SK-N-SH (cell line): ENCODE measurements at regions not wholly inside any gene's neighbourhood (a gene's known extent, or its start where the extent isn't known, plus 50 kb on each side); places are given as distances from the start of the nearest gene placed in this dataset.

Experiments used
- CTCF ChIA-PET: fragments of 300-600, 350-600 bp; formaldehyde crosslinking; extraction: SDS; loops from one replicate; lab custom pipeline; 2021; lab: Yijun Ruan, JAX
- POLR2A ChIA-PET: fragments of 350-600 bp; sonication (Branson Sonifier 250); formaldehyde crosslinking; extraction: SDS; loops from one replicate; lab custom pipeline; 2020; ENCODE audit warnings: antibody characterized with exemption, inconsistent platforms; lab: Yijun Ruan, JAX
- DNase-seq: peaks from one replicate; pipeline ENCODE4 v3.0.0; 2012
- H2AFZ ChIP-seq: fragments of 200-600 bp; sonication (generic); 2 replicates; pipeline ENCODE4 v1.8.1; 2016; ENCODE audit warnings: antibody characterized with exemption, mild to moderate bottlenecking, low read depth
- H3F3A ChIP-seq: fragments of 200-600 bp; sonication (generic); replicated peaks from 2 replicates; pipeline ENCODE3; 2016; ENCODE audit warnings: antibody characterized with exemption, mild to moderate bottlenecking; ENCODE audit not compliant: insufficient read depth
- H3K27ac ChIP-seq, 2 experiments: fragments of 200-500 bp in 1 of 2; fragments of 200-600 bp in 1 of 2; sonication (Bioruptor generic) in 1 of 2; sonication (generic), shearing (Covaris generic) in 1 of 2; 2 replicates each; pipeline versions ENCODE4 v1.5.1 to v1.6.1; 2014 to 2016; ENCODE audit warnings: low read depth in 2 of 2, inconsistent platforms in 1 of 2, low read length in 1 of 2, mild to moderate bottlenecking in 1 of 2, mixed read lengths in 1 of 2
- H3K27me3 ChIP-seq: fragments of 200-600 bp; sonication (generic), shearing (Covaris generic); 2 replicates; pipeline ENCODE4 v1.6.1; 2016; ENCODE audit warnings: mixed run types; ENCODE audit not compliant: insufficient read depth
- H3K36me3 ChIP-seq, 2 experiments: fragments of 200-500 bp in 1 of 2; fragments of 200-600 bp in 1 of 2; sonication (Bioruptor generic) in 1 of 2; sonication (generic) in 1 of 2; replicated peaks in 1 of 2; 2 replicates each; pipeline versions ENCODE3 to v1.5.1; 2014 to 2016; ENCODE audit warnings: low read length in 1 of 2, mild to moderate bottlenecking in 1 of 2; ENCODE audit not compliant: insufficient read depth in 2 of 2, control insufficient read depth in 1 of 2
- H3K4me1 ChIP-seq, 2 experiments: fragments of 200-500 bp in 1 of 2; fragments of 200-600 bp in 1 of 2; sonication (Bioruptor generic) in 1 of 2; sonication (generic), shearing (Covaris generic) in 1 of 2; 2 replicates each; pipeline versions ENCODE4 v1.5.1 to v1.6.1; 2014 to 2016; ENCODE audit warnings: low read depth in 1 of 2, low read length in 1 of 2, mixed run types in 1 of 2; ENCODE audit not compliant: insufficient read depth in 2 of 2, control insufficient read depth in 1 of 2
- H3K4me2 ChIP-seq: fragments of 200-600 bp; sonication (generic), shearing (Covaris generic); 2 replicates; pipeline ENCODE4 v1.6.1; 2017; ENCODE audit warnings: mixed run types
- H3K4me3 ChIP-seq, 2 experiments: fragments of 200-500 bp in 1 of 2; fragments of 200-600 bp in 1 of 2; sonication (Bioruptor generic) in 1 of 2; sonication (generic), shearing (Covaris generic) in 1 of 2; 2 replicates each; pipeline versions ENCODE4 v1.5.1 to v1.8.1; 2014 to 2016; ENCODE audit warnings: low read depth in 2 of 2, inconsistent platforms in 1 of 2, low read length in 1 of 2, mild to moderate bottlenecking in 1 of 2, mixed read lengths in 1 of 2, moderate library complexity in 1 of 2
- H3K79me2 ChIP-seq: fragments of 200-600 bp; sonication (generic); 2 replicates; pipeline ENCODE4 v1.8.1; 2017; ENCODE audit warnings: mild to moderate bottlenecking; ENCODE audit not compliant: insufficient read depth
- H3K9ac ChIP-seq: fragments of 200-600 bp; sonication (generic); 2 replicates; pipeline ENCODE4 v1.6.1; 2017; ENCODE audit warnings: mixed run types
- H3K9me2 ChIP-seq: fragments of 200-600 bp; sonication (generic); 2 replicates; pipeline ENCODE4 v1.6.1; 2017; ENCODE audit warnings: mixed run types
- H3K9me3 ChIP-seq: fragments of 200-600 bp; sonication (generic); 2 replicates; pipeline ENCODE4 v1.6.1; 2017; ENCODE audit warnings: mixed run types, mild to moderate bottlenecking, moderate library complexity
- H4K20me1 ChIP-seq: fragments of 200-600 bp; sonication (generic); 2 replicates; pipeline ENCODE4 v1.6.1; 2017; ENCODE audit warnings: mild to moderate bottlenecking, mixed run types; ENCODE audit not compliant: insufficient read depth
- ELF1 ChIP-seq: IDR thresholded peaks from 2 replicates; pipeline ENCODE4 v1.4.0; 2012
- FOSL2 ChIP-seq: IDR thresholded peaks from 2 replicates; pipeline ENCODE4 v1.4.0; 2012; ENCODE audit warnings: low read depth, mild to moderate bottlenecking, moderate library complexity, borderline replicate concordance
- FOXJ3 ChIP-seq: sonication (generic); formaldehyde crosslinking; IDR thresholded peaks from 2 replicates; pipeline ENCODE4 v1.5.1; 2020; ENCODE audit warnings: mild to moderate bottlenecking, missing genetic modification reagents
- FOXM1 ChIP-seq: IDR thresholded peaks from 2 replicates; pipeline ENCODE4 v1.4.0; 2012; ENCODE audit warnings: low read depth, mild to moderate bottlenecking
- JUND ChIP-seq: IDR thresholded peaks from 2 replicates; pipeline ENCODE4 v1.4.0; 2012
- POLR2AphosphoS5 ChIP-seq: IDR thresholded peaks from 2 replicates; pipeline ENCODE4 v1.6.1; 2012; ENCODE audit warnings: low read depth, low read length
- RAD21 ChIP-seq: IDR thresholded peaks from 2 replicates; pipeline ENCODE4 v1.6.1; 2012; ENCODE audit warnings: mild to moderate bottlenecking, low read length
- RCOR1 ChIP-seq: fragments of 150-350 bp; IDR thresholded peaks from 2 replicates; pipeline ENCODE4 v1.6.1; 2017; ENCODE audit warnings: antibody characterized with exemption, low read length
- RXRA ChIP-seq: IDR thresholded peaks from 2 replicates; pipeline ENCODE4 v1.4.0; 2012; ENCODE audit warnings: low read depth, mild to moderate bottlenecking, borderline replicate concordance
- TCF12 ChIP-seq: IDR thresholded peaks from 2 replicates; pipeline ENCODE4 v1.4.0; 2012
- TEAD4 ChIP-seq: IDR thresholded peaks from 2 replicates; pipeline ENCODE4 v1.4.0; 2012; ENCODE audit warnings: mild to moderate bottlenecking, borderline replicate concordance; ENCODE audit not compliant: insufficient read depth
- WGBS: methylation state at CpG from one replicate; pipeline ENCODE4 v1.1.6; 2017; ENCODE audit warnings: low lambda C conversion rate; 5-methylcytosine and 5-hydroxymethylcytosine counted together
- TF ChIP-seq, protein P1 (sequence below): IDR thresholded peaks from 2 replicates; pipeline ENCODE4; 2012
- TF ChIP-seq, protein P2 (sequence below): fragments of 150-350 bp; IDR thresholded peaks from 2 replicates; pipeline ENCODE4 v1.6.1; 2016; ENCODE audit warnings: mild to moderate bottlenecking, low read depth, low read length
- TF ChIP-seq, protein P3 (sequence below): IDR thresholded peaks from 2 replicates; pipeline ENCODE4 v1.4.0; 2012; ENCODE audit warnings: low read depth, borderline replicate concordance
- TF ChIP-seq, protein P4 (sequence below): fragments of 150-350 bp; IDR thresholded peaks from 2 replicates; pipeline ENCODE4 v1.6.1; 2017; ENCODE audit warnings: antibody characterized with exemption, low read length, low read depth, borderline replicate concordance

DNA sequence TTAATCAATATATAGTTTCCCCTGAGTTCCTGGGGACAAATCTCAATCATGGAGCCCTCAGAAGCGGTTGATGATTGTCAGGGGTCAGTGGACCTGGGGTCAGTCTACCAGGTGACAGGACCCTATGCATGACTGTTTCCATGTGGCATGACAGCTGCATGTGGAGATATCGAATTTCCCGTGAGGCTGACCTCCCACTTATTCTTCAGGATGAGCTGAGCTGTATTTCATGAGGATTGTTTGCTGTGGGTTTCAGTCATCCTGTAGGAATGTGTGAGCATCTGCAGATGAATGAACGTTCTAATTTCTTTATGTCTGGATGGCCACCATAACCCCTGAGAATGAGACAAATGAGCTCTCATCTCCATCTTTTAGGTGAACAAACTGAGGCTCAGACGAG is 93.0 kb upstream of the HES1 start:
- H3K79me2 ChIP-seq: no peaks in the 10 kb centered on the region
- H3F3A ChIP-seq: no peaks in the 10 kb centered on the region
- H3K4me3 ChIP-seq: no peak overlapping the region
- no peak for TF ChIP-seq ELF1
- TF ChIP-seq, protein P1, sequence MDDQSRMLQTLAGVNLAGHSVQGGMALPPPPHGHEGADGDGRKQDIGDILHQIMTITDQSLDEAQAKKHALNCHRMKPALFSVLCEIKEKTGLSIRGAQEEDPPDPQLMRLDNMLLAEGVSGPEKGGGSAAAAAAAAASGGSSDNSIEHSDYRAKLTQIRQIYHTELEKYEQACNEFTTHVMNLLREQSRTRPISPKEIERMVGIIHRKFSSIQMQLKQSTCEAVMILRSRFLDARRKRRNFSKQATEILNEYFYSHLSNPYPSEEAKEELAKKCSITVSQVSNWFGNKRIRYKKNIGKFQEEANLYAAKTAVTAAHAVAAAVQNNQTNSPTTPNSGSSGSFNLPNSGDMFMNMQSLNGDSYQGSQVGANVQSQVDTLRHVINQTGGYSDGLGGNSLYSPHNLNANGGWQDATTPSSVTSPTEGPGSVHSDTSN: peak; percentile 25; the same call in 1 of the 2 replicates
- TF ChIP-seq FOSL2: peak; percentile 4; the same call in 1 of the 2 replicates
- peak; percentile 67 for TF ChIP-seq TCF12
- 47% methylated on average over 5 of the region's 5 CpGs for WGBS
- no peak for DNase-seq
- no peak overlapping the region for H3K4me2 ChIP-seq
- POLR2A ChIA-PET: no interaction called here
- H4K20me1 ChIP-seq: no peaks in the 10 kb centered on the region
- no peaks in the 10 kb centered on the region for H3K27me3 ChIP-seq
- peaks cover 0 to 11% of the 10 kb centered on the region in 2 experiments; a peak in 1 of 4 replicates for H3K4me1 ChIP-seq
- no peaks in the 10 kb centered on the region for H3K9me2 ChIP-seq
- no peaks in the 10 kb centered on the region for H3K9me3 ChIP-seq
- no peak overlapping the region for H3K27ac ChIP-seq
- CTCF ChIA-PET: interaction anchor here (1.3 kb wide), 1 partner anchor 10 kb away, joined by 3 read pairs; no protein-coding TSS in a partner anchor
- H3K36me3 ChIP-seq: no peaks in the 10 kb centered on the region
- H2AFZ ChIP-seq: no peak overlapping the region
- no peak overlapping the region for H3K9ac ChIP-seq

DNA sequence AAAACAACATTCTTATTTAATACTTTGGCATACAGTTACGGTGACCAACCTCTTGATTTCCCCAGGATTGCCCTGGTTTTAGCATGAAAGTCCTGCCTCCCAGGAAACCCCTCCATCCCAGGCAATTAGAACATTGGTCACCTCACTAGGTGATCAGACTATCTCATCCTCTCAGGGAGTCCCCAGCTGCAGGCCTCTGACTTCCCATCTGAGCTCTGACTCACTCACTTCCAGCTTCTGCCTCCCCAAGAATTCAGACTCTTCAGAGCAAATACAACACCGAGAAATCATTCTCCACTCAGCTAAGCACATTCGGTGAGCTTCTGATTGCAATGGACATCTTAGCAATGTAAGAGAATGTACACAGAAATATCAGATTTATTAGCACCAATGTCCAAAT is 92.4 kb upstream of the HES1 start:
- Histone ChIP-seq H3K79me2 (no peaks in the 10 kb centered on the region), H3K4me2 (no peak overlapping the region), H3K4me1 (peaks cover 0 to 11% of the 10 kb centered on the region in 2 experiments; a peak in 1 of 4 replicates), H3F3A (no peaks in the 10 kb centered on the region), H2AFZ (no peak overlapping the region), H3K9ac (no peak overlapping the region), H3K9me2 (no peaks in the 10 kb centered on the region), H3K9me3 (no peaks in the 10 kb centered on the region), H3K4me3 (no peak overlapping the region), H3K27me3 (no peaks in the 10 kb centered on the region), H3K36me3 (no peaks in the 10 kb centered on the region), H3K27ac (no peak overlapping the region), H4K20me1 (no peaks in the 10 kb centered on the region)
- ChIA-PET POLR2A (no interaction called here), CTCF (interaction anchor here (1.3 kb wide), 1 partner anchor 9 kb away, joined by 3 read pairs; no protein-coding TSS in a partner anchor)
- WGBS: 83% methylated on average over 3 of the region's 3 CpGs
- TF ChIP-seq RXRA: no peak
- TF ChIP-seq, protein P2, sequence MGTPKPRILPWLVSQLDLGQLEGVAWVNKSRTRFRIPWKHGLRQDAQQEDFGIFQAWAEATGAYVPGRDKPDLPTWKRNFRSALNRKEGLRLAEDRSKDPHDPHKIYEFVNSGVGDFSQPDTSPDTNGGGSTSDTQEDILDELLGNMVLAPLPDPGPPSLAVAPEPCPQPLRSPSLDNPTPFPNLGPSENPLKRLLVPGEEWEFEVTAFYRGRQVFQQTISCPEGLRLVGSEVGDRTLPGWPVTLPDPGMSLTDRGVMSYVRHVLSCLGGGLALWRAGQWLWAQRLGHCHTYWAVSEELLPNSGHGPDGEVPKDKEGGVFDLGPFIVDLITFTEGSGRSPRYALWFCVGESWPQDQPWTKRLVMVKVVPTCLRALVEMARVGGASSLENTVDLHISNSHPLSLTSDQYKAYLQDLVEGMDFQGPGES: no peak
- no peak for TF ChIP-seq TEAD4
- TF ChIP-seq, protein P1: no peak
- TF ChIP-seq FOXM1: no peak
- TF ChIP-seq, protein P3, sequence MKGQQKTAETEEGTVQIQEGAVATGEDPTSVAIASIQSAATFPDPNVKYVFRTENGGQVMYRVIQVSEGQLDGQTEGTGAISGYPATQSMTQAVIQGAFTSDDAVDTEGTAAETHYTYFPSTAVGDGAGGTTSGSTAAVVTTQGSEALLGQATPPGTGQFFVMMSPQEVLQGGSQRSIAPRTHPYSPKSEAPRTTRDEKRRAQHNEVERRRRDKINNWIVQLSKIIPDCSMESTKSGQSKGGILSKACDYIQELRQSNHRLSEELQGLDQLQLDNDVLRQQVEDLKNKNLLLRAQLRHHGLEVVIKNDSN: no peak
- TF ChIP-seq RAD21: no peak
- TF ChIP-seq FOXJ3: no peak
- no peak for TF ChIP-seq RCOR1
- TF ChIP-seq, protein P4, sequence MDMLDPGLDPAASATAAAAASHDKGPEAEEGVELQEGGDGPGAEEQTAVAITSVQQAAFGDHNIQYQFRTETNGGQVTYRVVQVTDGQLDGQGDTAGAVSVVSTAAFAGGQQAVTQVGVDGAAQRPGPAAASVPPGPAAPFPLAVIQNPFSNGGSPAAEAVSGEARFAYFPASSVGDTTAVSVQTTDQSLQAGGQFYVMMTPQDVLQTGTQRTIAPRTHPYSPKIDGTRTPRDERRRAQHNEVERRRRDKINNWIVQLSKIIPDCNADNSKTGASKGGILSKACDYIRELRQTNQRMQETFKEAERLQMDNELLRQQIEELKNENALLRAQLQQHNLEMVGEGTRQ: no peak
- no peak for TF ChIP-seq JUND
- no peak for TF ChIP-seq POLR2AphosphoS5
- DNase-seq: no peak
